ENCODE measurements at regions not wholly inside any gene's neighbourhood (a gene's known extent, or its start where the extent isn't known, plus 50 kb on each side); places are given as distances from the start of the nearest gene placed in this dataset.
"Not testable (repeated sequence)": the region's sequence is repeated elsewhere in the genome, so short reads cannot be mapped to it uniquely, and the experiment has no call there.

DNA sequence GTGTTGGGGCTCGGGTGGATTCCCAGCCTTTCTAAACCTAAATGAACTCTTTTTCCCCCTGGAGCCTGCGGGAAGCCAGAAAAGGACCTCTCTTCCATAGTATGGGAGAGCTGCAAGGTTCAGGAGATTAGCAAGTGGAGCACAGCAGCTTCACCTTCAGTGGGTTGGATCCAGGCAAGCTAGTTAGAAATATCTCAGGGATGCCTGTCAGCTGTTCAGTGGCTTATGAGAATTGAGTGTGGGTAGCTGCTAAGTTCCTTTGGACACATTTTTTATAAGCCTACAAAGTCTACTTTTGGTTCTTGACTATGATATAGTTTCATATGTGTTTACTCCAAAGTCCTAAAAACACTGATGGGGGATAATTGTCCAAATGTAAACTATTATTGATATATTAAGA lies 642.1 kb downstream of the EPM2A start:
- TF ChIP-seq, protein P1, sequence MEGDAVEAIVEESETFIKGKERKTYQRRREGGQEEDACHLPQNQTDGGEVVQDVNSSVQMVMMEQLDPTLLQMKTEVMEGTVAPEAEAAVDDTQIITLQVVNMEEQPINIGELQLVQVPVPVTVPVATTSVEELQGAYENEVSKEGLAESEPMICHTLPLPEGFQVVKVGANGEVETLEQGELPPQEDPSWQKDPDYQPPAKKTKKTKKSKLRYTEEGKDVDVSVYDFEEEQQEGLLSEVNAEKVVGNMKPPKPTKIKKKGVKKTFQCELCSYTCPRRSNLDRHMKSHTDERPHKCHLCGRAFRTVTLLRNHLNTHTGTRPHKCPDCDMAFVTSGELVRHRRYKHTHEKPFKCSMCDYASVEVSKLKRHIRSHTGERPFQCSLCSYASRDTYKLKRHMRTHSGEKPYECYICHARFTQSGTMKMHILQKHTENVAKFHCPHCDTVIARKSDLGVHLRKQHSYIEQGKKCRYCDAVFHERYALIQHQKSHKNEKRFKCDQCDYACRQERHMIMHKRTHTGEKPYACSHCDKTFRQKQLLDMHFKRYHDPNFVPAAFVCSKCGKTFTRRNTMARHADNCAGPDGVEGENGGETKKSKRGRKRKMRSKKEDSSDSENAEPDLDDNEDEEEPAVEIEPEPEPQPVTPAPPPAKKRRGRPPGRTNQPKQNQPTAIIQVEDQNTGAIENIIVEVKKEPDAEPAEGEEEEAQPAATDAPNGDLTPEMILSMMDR (conservative IDR thresholded peaks at IDR 0.05; ENCODE audit: low read depth, low read length) = no peak
- TF ChIP-seq EZH2phosphoT487 (IDR thresholded peaks at IDR 0.05; ENCODE audit: borderline replicate concordance, low read length) = no peak
- no peak for TF ChIP-seq EZH2 (IDR thresholded peaks at IDR 0.05; ENCODE audit: low read length, unreplicated experiment)
- H3K36me3 ChIP-seq (ENCODE audit: low read depth, low read length) = no peaks in the 10 kb centered on the region
- H4K20me1 ChIP-seq (ENCODE audit: low read length) = no peaks in the 10 kb centered on the region
- H3K79me2 ChIP-seq (ENCODE audit: low read length) = no peaks in the 10 kb centered on the region
- no peaks in the 10 kb centered on the region for H3K4me1 ChIP-seq (ENCODE audit: insufficient read depth, low read length)
- no peak overlapping the region for H3K4me3 ChIP-seq (ENCODE audit: low read length)
- H2AFZ ChIP-seq (ENCODE audit: low read length) = no peak overlapping the region
- H3K27ac ChIP-seq (ENCODE audit: low read length) = no peak overlapping the region
- POLR2A ChIA-PET (ENCODE audit: unreplicated experiment) = no interaction called here
- H3K4me2 ChIP-seq (ENCODE audit: low read length) = no peak overlapping the region
- H3F3A ChIP-seq (ENCODE audit: low read length, unreplicated experiment) = no peaks in the 10 kb centered on the region
- no peak overlapping the region for H3K9ac ChIP-seq (ENCODE audit: low read length)
- ATAC-seq = no peak
- H3K9me2 ChIP-seq (replicated peaks; ENCODE audit: low read length) = no peaks in the 10 kb centered on the region
- no peaks in the 10 kb centered on the region for H3K9me3 ChIP-seq (ENCODE audit: low read length)
- CTCF ChIA-PET = no interaction called here
- intact Hi-C loops (cut with micrococcal nuclease) = no loop called here
- no peak for DNase-seq
- no TSS peak for BruUV-seq (replicated peaks)
- H3K27me3 ChIP-seq (ENCODE audit: low read length) = no peaks in the 10 kb centered on the region

DNA sequence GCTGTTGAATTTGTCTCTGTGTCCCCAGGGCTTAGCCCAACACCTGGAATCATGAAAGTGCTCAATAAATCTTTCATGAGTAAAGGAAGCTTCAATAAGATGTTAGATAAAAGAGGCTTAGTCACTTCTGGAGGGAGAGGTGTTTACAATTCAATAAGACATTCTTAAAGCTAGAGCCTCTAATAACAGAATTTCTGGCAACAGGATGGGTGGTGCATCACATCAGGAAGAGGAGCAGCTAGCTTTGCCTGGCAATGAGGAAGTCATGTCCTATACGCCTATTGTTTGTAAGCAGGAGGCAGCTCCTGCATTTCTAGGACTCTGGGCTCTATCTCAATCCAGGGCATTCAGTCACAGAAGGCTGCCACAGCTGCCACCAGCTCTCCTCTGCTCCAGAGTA lies 638.5 kb downstream of the EPM2A start:
- ChIA-PET POLR2A (ENCODE audit: unreplicated experiment) (no interaction called here), CTCF (no interaction called here)
- Histone ChIP-seq H4K20me1 (ENCODE audit: low read length) (no peaks in the 10 kb centered on the region), H3K4me2 (ENCODE audit: low read length) (no peak overlapping the region), H3K79me2 (ENCODE audit: low read length) (no peaks in the 10 kb centered on the region), H3K4me1 (ENCODE audit: insufficient read depth, low read length) (no peaks in the 10 kb centered on the region), H3K9me2 (replicated peaks; ENCODE audit: low read length) (no peaks in the 10 kb centered on the region), H3K9me3 (ENCODE audit: low read length) (no peaks in the 10 kb centered on the region), H3K9ac (ENCODE audit: low read length) (no peak overlapping the region), H3K4me3 (ENCODE audit: low read length) (no peak overlapping the region), H3K36me3 (ENCODE audit: low read depth, low read length) (no peaks in the 10 kb centered on the region), H3F3A (ENCODE audit: low read length, unreplicated experiment) (no peaks in the 10 kb centered on the region), H3K27ac (ENCODE audit: low read length) (no peak overlapping the region), H2AFZ (ENCODE audit: low read length) (no peak overlapping the region), H3K27me3 (ENCODE audit: low read length) (no peaks in the 10 kb centered on the region)
- DNase-seq (peak; percentile 4), ATAC-seq (no peak)
- no TSS peak for BruUV-seq (replicated peaks)
- intact Hi-C loops (cut with micrococcal nuclease) = no loop called here
- no peak for TF ChIP-seq EZH2 (IDR thresholded peaks at IDR 0.05; ENCODE audit: low read length, unreplicated experiment)
- TF ChIP-seq, protein P1 (conservative IDR thresholded peaks at IDR 0.05; ENCODE audit: low read depth, low read length) = no peak
- no peak for TF ChIP-seq EZH2phosphoT487 (IDR thresholded peaks at IDR 0.05; ENCODE audit: borderline replicate concordance, low read length)

DNA sequence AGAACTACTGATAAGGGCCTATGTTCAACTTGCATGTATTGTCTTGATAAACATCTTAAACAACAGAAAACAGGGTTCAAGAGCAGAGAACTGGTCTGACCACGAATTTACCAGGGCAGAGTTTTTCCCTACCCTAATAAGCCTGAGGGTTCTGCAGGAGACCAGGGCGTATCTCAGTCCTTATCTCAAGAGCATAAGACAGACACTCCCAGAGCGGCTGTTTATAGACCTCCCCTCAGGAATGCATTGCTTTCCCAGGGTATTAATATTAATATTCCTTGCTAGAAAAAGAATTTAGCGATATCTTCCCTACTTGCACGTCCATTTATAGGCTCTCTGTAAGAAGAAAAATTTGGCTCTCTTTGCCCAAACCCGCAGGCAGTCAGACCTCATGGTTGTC lies 637.2 kb downstream of the EPM2A start:
- H3K79me2 ChIP-seq (ENCODE audit: low read length); CTCF ChIA-PET; H3K4me3 ChIP-seq (ENCODE audit: low read length); H2AFZ ChIP-seq (ENCODE audit: low read length); H3K4me2 ChIP-seq (ENCODE audit: low read length); POLR2A ChIA-PET (ENCODE audit: unreplicated experiment); H3K27ac ChIP-seq (ENCODE audit: low read length); ATAC-seq; H3K9ac ChIP-seq (ENCODE audit: low read length); H3K9me3 ChIP-seq (ENCODE audit: low read length); H3K9me2 ChIP-seq (replicated peaks; ENCODE audit: low read length); H3F3A ChIP-seq (ENCODE audit: low read length, unreplicated experiment); intact Hi-C loops (cut with micrococcal nuclease); DNase-seq; H3K36me3 ChIP-seq (ENCODE audit: low read depth, low read length); H3K4me1 ChIP-seq (ENCODE audit: insufficient read depth, low read length); H3K27me3 ChIP-seq (ENCODE audit: low read length); H4K20me1 ChIP-seq (ENCODE audit: low read length); BruUV-seq (replicated peaks): not testable (repeated sequence)

Data from PC-3 (cell line).